ENCODE measurements at regions not wholly inside any gene's neighbourhood (a gene's known extent, or its start where the extent isn't known, plus 50 kb on each side); places are given as distances from the start of the nearest gene placed in this dataset.

DNA sequence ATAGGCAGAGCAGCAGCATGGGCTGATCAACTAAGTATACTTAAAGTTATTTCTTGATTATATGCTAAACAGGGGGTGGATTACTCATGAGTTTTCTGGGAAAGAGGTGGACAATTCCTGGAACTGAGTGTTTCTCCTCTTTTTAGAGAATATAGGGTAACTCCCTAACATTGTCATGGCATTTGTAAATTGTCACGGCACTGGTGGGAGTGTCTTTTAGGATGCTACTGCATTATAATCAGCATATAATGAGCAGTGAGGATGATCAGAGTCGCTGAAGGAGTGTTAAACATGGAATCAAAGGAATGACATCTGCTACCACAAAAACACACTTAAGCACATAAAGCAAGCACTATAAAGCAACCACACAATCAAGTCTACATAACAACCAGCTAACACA, 66.5 kb downstream of the SPIN4 start:
- Histone ChIP-seq H2BK120ac (ENCODE audit: low read depth, low read length) (no peak overlapping the region), H3K36me3 (ENCODE audit: control insufficient read depth, insufficient read depth, low read length) (no peaks in the 10 kb centered on the region), H2AK9ac (replicated peaks; ENCODE audit: low read depth, low read length, poor library complexity) (no peak overlapping the region), H3K18ac (ENCODE audit: low read depth, low read length) (no peak overlapping the region), H4K20me1 (ENCODE audit: insufficient read depth, low read length) (no peaks in the 10 kb centered on the region), H3K9me1 (ENCODE audit: insufficient read depth, low read length) (no peaks in the 10 kb centered on the region), H4K8ac (ENCODE audit: low read depth in 2 of 2, low read length in 2 of 2) (no peak overlapping the region), H3K56ac (ENCODE audit: extremely low read depth, insufficient read depth, low read length) (no peak overlapping the region), H2AK5ac (ENCODE audit: low read depth, low read length) (no peak overlapping the region), H3K27ac (ENCODE audit: insufficient read depth, low read length) (no peak overlapping the region), H3K27me3 (ENCODE audit: control insufficient read depth, insufficient read depth, low read length) (no peaks in the 10 kb centered on the region), H3K4me1 (ENCODE audit: control insufficient read depth, insufficient read depth, low read length) (no peaks in the 10 kb centered on the region), H4K5ac (ENCODE audit: low read depth, low read length) (no peak overlapping the region), H3K9ac (ENCODE audit: low read depth, low read length) (no peak overlapping the region), H4K91ac (ENCODE audit: insufficient read depth, low read depth, low read length) (no peak overlapping the region), H3K14ac (replicated peaks; ENCODE audit: low read depth, low read length) (no peak overlapping the region), H2BK20ac (ENCODE audit: low read depth, low read length) (no peak overlapping the region), H3K4ac (ENCODE audit: low read depth, low read length) (no peak overlapping the region), H3K4me2 (ENCODE audit: low read depth, low read length) (no peak overlapping the region), H3K23ac (ENCODE audit: low read depth, low read length) (no peak overlapping the region), H2BK5ac (ENCODE audit: low read depth, low read length, poor library complexity, severe bottlenecking) (no peak overlapping the region), H3K79me1 (ENCODE audit: low read depth in 1 of 2, low read length in 2 of 2) (no peaks in the 10 kb centered on the region), H2BK15ac (ENCODE audit: low read depth, low read length) (no peak overlapping the region), H3K4me3 (ENCODE audit: insufficient read depth, low read depth, low read length) (no peak overlapping the region), H3K9me3 (ENCODE audit: control insufficient read depth, insufficient read depth, low read length) (peaks cover 2% of the 10 kb centered on the region; the same call in 1 of the 2 replicates), H2AFZ (replicated peaks; ENCODE audit: low read length, poor library complexity) (no peak overlapping the region)
- WGBS, 2 experiments (ENCODE audit: extremely low coverage in 2 of 2, insufficient read length in 1 of 2), result no CpG with 5 or more reads among the region's 2 CpGs
- ChIA-PET CTCF (no interaction called here), POLR2A (ENCODE audit: unreplicated experiment) (no interaction called here)
- ATAC-seq (ENCODE audit: low read depth), result no peak
- BruUV-seq (replicated peaks), result no TSS peak
- no peak for DNase-seq
- TF ChIP-seq BHLHE40 (IDR thresholded peaks at IDR 0.05; ENCODE audit: low read depth, low read length) (no peak), NFE2L2 (IDR thresholded peaks at IDR 0.05; ENCODE audit: low read depth, low read length) (no peak), SMC3 (IDR thresholded peaks at IDR 0.05; ENCODE audit: low read depth, low read length) (no peak)
- TF ChIP-seq, protein P1, sequence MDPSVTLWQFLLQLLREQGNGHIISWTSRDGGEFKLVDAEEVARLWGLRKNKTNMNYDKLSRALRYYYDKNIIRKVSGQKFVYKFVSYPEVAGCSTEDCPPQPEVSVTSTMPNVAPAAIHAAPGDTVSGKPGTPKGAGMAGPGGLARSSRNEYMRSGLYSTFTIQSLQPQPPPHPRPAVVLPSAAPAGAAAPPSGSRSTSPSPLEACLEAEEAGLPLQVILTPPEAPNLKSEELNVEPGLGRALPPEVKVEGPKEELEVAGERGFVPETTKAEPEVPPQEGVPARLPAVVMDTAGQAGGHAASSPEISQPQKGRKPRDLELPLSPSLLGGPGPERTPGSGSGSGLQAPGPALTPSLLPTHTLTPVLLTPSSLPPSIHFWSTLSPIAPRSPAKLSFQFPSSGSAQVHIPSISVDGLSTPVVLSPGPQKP (IDR thresholded peaks at IDR 0.05; ENCODE audit: borderline replicate concordance, low read depth, low read length), result no peak
- TF ChIP-seq, protein P2, sequence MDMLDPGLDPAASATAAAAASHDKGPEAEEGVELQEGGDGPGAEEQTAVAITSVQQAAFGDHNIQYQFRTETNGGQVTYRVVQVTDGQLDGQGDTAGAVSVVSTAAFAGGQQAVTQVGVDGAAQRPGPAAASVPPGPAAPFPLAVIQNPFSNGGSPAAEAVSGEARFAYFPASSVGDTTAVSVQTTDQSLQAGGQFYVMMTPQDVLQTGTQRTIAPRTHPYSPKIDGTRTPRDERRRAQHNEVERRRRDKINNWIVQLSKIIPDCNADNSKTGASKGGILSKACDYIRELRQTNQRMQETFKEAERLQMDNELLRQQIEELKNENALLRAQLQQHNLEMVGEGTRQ (IDR thresholded peaks at IDR 0.05; ENCODE audit: low read depth, low read length), result no peak
- intact Hi-C loops (cut with micrococcal nuclease), result no loop called here
- dilution Hi-C loops (cut with HindIII; ENCODE audit: low sequenced_read_pairs, unreplicated experiment), result no loop called here
- in situ Hi-C loops (cut with MboI; ENCODE audit: low sequenced_read_pairs), result no loop called here
